HCT116 (cell line): ENCODE measurements at regions not wholly inside any gene's neighbourhood (a gene's known extent, or its start where the extent isn't known, plus 50 kb on each side); places are given as distances from the start of the nearest gene placed in this dataset.

Experiments
- ATAC-seq: fragments of 200-7000 bp; cut with Tn5 transposase; 2 replicates; pipeline ENCODE4 v1.9.1; 2020; ENCODE audit warnings: mild to moderate bottlenecking, moderate library complexity
- BruUV-seq: library from RNA; stranded (reverse); fragments of 400-500 nt; replicated peaks from 2 replicates; lab custom pipeline; 2021; lab: Mats Ljungman, UMichigan
- CTCF ChIA-PET: fragments of 300-600 bp; sonication (Branson Sonifier 250); formaldehyde crosslinking; loops from one replicate; lab custom pipeline; 2021; ENCODE audit warnings: antibody characterized with exemption; lab: Charles Lee
- POLR2A ChIA-PET: fragments of 300-600, 350-600 bp; sonication (Branson Sonifier 250); formaldehyde crosslinking; loops from one replicate; lab custom pipeline; 2021; ENCODE audit warnings: antibody characterized with exemption; lab: Charles Lee
- RAD21 ChIA-PET, 2 experiments: fragments of 300-600 bp; sonication (Branson Sonifier 250); formaldehyde crosslinking; loops; one replicate each; lab custom pipeline; 2023; ENCODE audit warnings: low total read pairs in 2 of 2; ENCODE audit not compliant: uncharacterized antibody in 2 of 2, unreplicated experiment in 2 of 2, low non-redundant PET in 1 of 2; lab: Charles Lee
- DNase-seq: peaks from one replicate; pipeline ENCODE4 v3.0.0-alpha.2; 2010; ENCODE audit warnings: low read depth, low spot score
- H2AFZ ChIP-seq: fragments of 200-600 bp; shearing (Covaris generic), sonication (generic); 2 replicates; pipeline ENCODE4 v1.6.1; 2017; ENCODE audit warnings: low read depth, mixed run types, mixed read lengths, antibody characterized with exemption, low read length; ENCODE audit not compliant: poor library complexity, severe bottlenecking
- H3K27ac ChIP-seq: 2 replicates; pipeline ENCODE4 v1.5.1; 2012; ENCODE audit warnings: low read depth, low read length
- H3K27me3 ChIP-seq: fragments of 200-600 bp; sonication (generic); 2 replicates; pipeline ENCODE4 v1.6.1; 2016; ENCODE audit warnings: mixed run types, low read length, mixed read lengths; ENCODE audit not compliant: insufficient read depth
- H3K36me3 ChIP-seq, 2 experiments: fragments of 200-500 bp in 1 of 2; fragments of 200-600 bp in 1 of 2; sonication (Bioruptor generic) in 1 of 2; sonication (generic) in 1 of 2; 2 replicates each; pipeline versions ENCODE4 v1.5.1 to v1.6.1; 2014 to 2016; ENCODE audit warnings: low read length in 2 of 2, inconsistent platforms in 1 of 2, mixed read lengths in 1 of 2, mixed run types in 1 of 2; ENCODE audit not compliant: insufficient read depth in 2 of 2, control insufficient read depth in 1 of 2
- H3K4me1 ChIP-seq, 2 experiments: fragments of 200-600 bp in 1 of 2; sonication (generic) in 1 of 2; 2 replicates each; pipeline versions ENCODE4 v1.5.1 to v1.6.1; 2012 to 2017; ENCODE audit warnings: low read length in 2 of 2, inconsistent platforms in 1 of 2, mild to moderate bottlenecking in 1 of 2, mixed read lengths in 1 of 2, mixed run types in 1 of 2, moderate library complexity in 1 of 2; ENCODE audit not compliant: insufficient read depth in 2 of 2, control insufficient read depth in 1 of 2
- H3K4me2 ChIP-seq: fragments of 200-600 bp; sonication (generic); 2 replicates; pipeline ENCODE4 v1.6.1; 2017; ENCODE audit warnings: mixed run types, low read length, mixed read lengths
- H3K4me3 ChIP-seq, 2 experiments: fragments of 200-600 bp in 1 of 2; sonication (generic) in 1 of 2; replicated peaks in 1 of 2; 2 replicates each; pipeline ENCODE4 v1.5.1; 2011 to 2016; ENCODE audit warnings: low read length in 2 of 2, control low read depth in 1 of 2, low read depth in 1 of 2, mild to moderate bottlenecking in 1 of 2, mixed read lengths in 1 of 2, mixed run types in 1 of 2
- H3K79me2 ChIP-seq: fragments of 200-600 bp; sonication (generic); 2 replicates; pipeline ENCODE4 v1.6.1; 2017; ENCODE audit warnings: mild to moderate bottlenecking, mixed run types, low read length, moderate library complexity, mixed read lengths; ENCODE audit not compliant: insufficient read depth
- H3K9ac ChIP-seq: fragments of 200-600 bp; sonication (generic); 2 replicates; pipeline ENCODE4 v1.6.1; 2016; ENCODE audit warnings: low read length, mixed read lengths
- H3K9me2 ChIP-seq: fragments of 200-600 bp; sonication (generic), shearing (Covaris generic); 2 replicates; pipeline ENCODE4 v1.6.1; 2017; ENCODE audit warnings: mixed run types, mild to moderate bottlenecking, moderate library complexity; ENCODE audit not compliant: insufficient read depth
- H3K9me3 ChIP-seq, 2 experiments: fragments of 200-500 bp in 1 of 2; fragments of 200-600 bp in 1 of 2; sonication (Bioruptor generic) in 1 of 2; sonication (generic) in 1 of 2; 2 replicates each; pipeline ENCODE4 v1.6.1; 2014 to 2017; ENCODE audit warnings: low read length in 2 of 2, mixed read lengths in 2 of 2, inconsistent platforms in 1 of 2, low read depth in 1 of 2, mild to moderate bottlenecking in 1 of 2, mixed run types in 1 of 2, moderate library complexity in 1 of 2; ENCODE audit not compliant: control insufficient read depth in 1 of 2, insufficient read depth in 1 of 2
- H4K20me1 ChIP-seq: fragments of 200-600 bp; sonication (generic), shearing (Covaris generic); 2 replicates; pipeline ENCODE4 v1.6.1; 2017; ENCODE audit warnings: mixed run types, mild to moderate bottlenecking, moderate library complexity; ENCODE audit not compliant: insufficient read depth
- CBX3 ChIP-seq: IDR thresholded peaks from 2 replicates; pipeline ENCODE4 v1.6.1; 2012; ENCODE audit warnings: low read depth
- CEBPB ChIP-seq: IDR thresholded peaks from 2 replicates; pipeline ENCODE4 v1.6.1; 2012; ENCODE audit warnings: low read depth
- EGR1 ChIP-seq: IDR thresholded peaks from 2 replicates; pipeline ENCODE4 v1.6.1; 2012; ENCODE audit warnings: low read depth
- ELF1 ChIP-seq: IDR thresholded peaks from 2 replicates; pipeline ENCODE4 v1.6.1; 2012; ENCODE audit warnings: low read depth, borderline replicate concordance
- EZH2 ChIP-seq: fragments of 200-600 bp; sonication (generic); IDR thresholded peaks from 2 replicates; pipeline ENCODE4 v1.6.1; 2017; ENCODE audit warnings: antibody characterized with exemption, mixed run types
- EZH2phosphoT487 ChIP-seq: fragments of 200-600 bp; IDR thresholded peaks from 2 replicates; pipeline ENCODE4 v1.6.1; 2018; ENCODE audit warnings: antibody characterized with exemption, borderline replicate concordance
- FOSL1 ChIP-seq: IDR thresholded peaks from 2 replicates; pipeline ENCODE4 v1.6.1; 2012; ENCODE audit warnings: low read depth
- JUND ChIP-seq: IDR thresholded peaks from 2 replicates; pipeline ENCODE4 v1.6.1; 2012
- POLR2A ChIP-seq: IDR thresholded peaks from 2 replicates; pipeline ENCODE4 v1.7.0; 2011; ENCODE audit warnings: borderline replicate concordance; ENCODE audit not compliant: insufficient read depth, insufficient read length; ENCODE audit errors: extremely low read depth
- POLR2AphosphoS5 ChIP-seq: IDR thresholded peaks from 2 replicates; pipeline ENCODE4 v1.6.1; 2011; ENCODE audit warnings: mild to moderate bottlenecking, low read depth, low read length, moderate library complexity
- RAD21 ChIP-seq: IDR thresholded peaks from 2 replicates; pipeline ENCODE4 v1.6.1; 2012; ENCODE audit warnings: low read depth, mild to moderate bottlenecking
- SP1 ChIP-seq: IDR thresholded peaks from 2 replicates; pipeline ENCODE4 v1.6.1; 2012; ENCODE audit warnings: low read depth
- TCF7L2 ChIP-seq: IDR thresholded peaks from 2 replicates; pipeline ENCODE4 v1.7.0; 2011; ENCODE audit warnings: borderline replicate concordance, inconsistent platforms; ENCODE audit not compliant: insufficient read depth, insufficient read length; ENCODE audit errors: extremely low read depth
- YY1 ChIP-seq: IDR thresholded peaks from 2 replicates; pipeline ENCODE4 v1.6.1; 2011; ENCODE audit warnings: low read length, low read depth, moderate library complexity, mild to moderate bottlenecking; ENCODE audit not compliant: insufficient replicate concordance; ENCODE audit errors: extremely low read depth
- ZNF274 ChIP-seq: fragments of 200-500 bp; sonication (Bioruptor generic); IDR thresholded peaks from 2 replicates; pipeline ENCODE4 v1.6.1; 2014; ENCODE audit warnings: mild to moderate bottlenecking, low read depth, low read length, inconsistent platforms
- intact Hi-C: fragments of 100-400 bp; cut with micrococcal nuclease; formaldehyde crosslinking; loops from 2 replicates; pipeline ENCODE4 v1.10.0; 2022
- TF ChIP-seq, protein P1 (sequence below): IDR thresholded peaks from 2 replicates; pipeline ENCODE4 v1.6.1; 2012
- TF ChIP-seq, protein P2 (sequence below), 3 experiments: fragments of 200-600 bp in 1 of 3; sonication (generic) in 1 of 3; IDR thresholded peaks in 2 of 3; conservative IDR thresholded peaks in 1 of 3; 2 replicates each; pipeline ENCODE4 v1.5.1; 2012 to 2017; ENCODE audit warnings: low read depth in 2 of 3, low read length in 2 of 3, antibody characterized with exemption in 1 of 3, borderline replicate concordance in 1 of 3, control low read depth in 1 of 3, mild to moderate bottlenecking in 1 of 3, mixed read lengths in 1 of 3, mixed run types in 1 of 3, moderate library complexity in 1 of 3; ENCODE audit not compliant: insufficient read depth in 1 of 3
- TF ChIP-seq, protein P3 (sequence below): IDR thresholded peaks from 2 replicates; pipeline ENCODE4 v1.6.1; 2012

DNA sequence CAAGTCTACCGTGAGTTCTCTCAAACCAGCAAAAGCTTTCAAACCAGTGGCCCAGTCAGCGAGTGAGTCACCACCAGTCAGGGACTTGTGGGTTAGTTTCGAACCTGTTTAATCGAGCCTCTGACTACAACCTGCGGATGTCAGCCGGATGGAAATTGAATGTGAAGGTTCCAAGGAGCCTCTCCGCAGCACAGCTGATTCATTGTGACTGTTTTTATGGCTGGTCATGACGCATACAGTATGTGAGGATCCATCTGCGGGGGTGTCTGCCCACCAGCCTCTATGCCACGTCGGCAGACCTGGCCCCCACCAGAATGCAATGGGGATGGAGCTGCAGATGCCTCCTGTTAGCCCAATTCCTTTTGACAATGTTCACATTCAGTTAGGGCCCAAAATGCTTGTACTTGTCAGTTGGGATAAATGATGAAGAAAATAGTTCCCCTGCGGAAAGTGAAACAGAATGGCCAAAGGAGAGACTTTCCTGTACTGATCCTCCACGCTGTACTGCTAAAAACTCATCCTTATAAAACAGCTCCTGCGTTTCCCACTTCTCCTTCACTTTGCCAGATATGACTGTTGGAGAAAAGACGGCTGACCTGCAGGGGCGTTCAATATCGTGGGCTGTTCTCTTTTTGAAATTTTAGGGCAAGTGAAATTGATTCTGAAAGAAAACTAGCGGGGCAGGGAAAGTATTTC, 206.6 kb downstream of the TFAP2B start:
- POLR2A ChIA-PET, result no interaction called here
- BruUV-seq, result no TSS peak

DNA sequence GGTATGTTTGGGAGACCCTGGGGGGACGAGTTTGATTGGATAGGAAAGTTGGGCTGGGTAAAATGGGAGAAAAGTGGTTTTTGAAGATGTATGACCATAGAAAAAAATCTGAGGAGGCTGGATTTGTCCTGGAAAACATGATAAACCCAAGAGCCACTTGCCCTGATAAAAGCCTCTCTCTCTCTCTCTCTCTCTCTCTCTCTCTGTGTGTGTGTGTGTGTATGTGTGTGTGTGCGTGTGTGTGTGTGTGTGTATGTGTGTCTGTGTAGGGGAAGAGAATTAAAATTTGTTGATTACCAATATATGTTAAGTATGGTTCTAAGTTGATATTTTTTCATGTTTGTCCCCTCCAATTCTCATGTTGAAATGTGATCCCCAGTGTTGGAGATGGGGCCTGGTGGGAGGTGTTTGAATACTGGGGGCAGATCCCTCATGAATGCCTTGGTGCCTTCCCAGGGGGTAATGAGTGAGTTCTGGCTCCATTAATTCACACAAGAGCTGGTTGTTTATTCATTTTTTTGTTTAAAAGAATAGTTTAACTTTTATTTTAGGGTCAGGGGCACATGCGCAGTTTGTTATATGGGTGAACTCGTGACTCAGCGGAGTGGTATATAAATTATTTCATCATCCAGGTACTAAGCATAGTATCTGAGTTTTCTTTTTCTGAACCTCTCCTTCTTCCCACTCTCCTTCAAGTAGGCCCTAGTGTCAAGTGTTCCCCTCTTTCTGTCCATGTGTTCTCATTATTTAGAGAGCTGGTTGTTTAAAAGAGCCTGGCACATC, 208.8 kb downstream of the TFAP2B start:
- Histone ChIP-seq H3K9me3 (peaks cover 8 to 9% of the 10 kb centered on the region in 2 experiments; a peak in 2 of 4 replicates), H3K9me2 (no peaks in the 10 kb centered on the region), H3K4me1 (no peaks in the 10 kb centered on the region), H3K4me2 (no peak overlapping the region), H3K4me3 (no peak overlapping the region), H3K27me3 (no peaks in the 10 kb centered on the region), H3K36me3 (no peaks in the 10 kb centered on the region), H2AFZ (no peak overlapping the region), H4K20me1 (no peaks in the 10 kb centered on the region), H3K27ac (no peak overlapping the region), H3K9ac (no peak overlapping the region), H3K79me2 (no peaks in the 10 kb centered on the region)
- ChIA-PET CTCF (no interaction called here), RAD21 (no interaction called here), POLR2A (no interaction called here)
- no TSS peak for BruUV-seq
- DNase-seq (no peak), ATAC-seq (no peak)
- intact Hi-C loops, result no loop called here
- TF ChIP-seq ZNF274 (no peak), EZH2 (no peak), EZH2phosphoT487 (no peak), YY1 (no peak), POLR2A (no peak), ELF1 (no peak), JUND (no peak), RAD21 (no peak), FOSL1 (no peak), SP1 (no peak), CEBPB (no peak)
- TF ChIP-seq, protein P1, sequence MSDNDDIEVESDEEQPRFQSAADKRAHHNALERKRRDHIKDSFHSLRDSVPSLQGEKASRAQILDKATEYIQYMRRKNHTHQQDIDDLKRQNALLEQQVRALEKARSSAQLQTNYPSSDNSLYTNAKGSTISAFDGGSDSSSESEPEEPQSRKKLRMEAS, result no peak
- TF ChIP-seq, protein P2, sequence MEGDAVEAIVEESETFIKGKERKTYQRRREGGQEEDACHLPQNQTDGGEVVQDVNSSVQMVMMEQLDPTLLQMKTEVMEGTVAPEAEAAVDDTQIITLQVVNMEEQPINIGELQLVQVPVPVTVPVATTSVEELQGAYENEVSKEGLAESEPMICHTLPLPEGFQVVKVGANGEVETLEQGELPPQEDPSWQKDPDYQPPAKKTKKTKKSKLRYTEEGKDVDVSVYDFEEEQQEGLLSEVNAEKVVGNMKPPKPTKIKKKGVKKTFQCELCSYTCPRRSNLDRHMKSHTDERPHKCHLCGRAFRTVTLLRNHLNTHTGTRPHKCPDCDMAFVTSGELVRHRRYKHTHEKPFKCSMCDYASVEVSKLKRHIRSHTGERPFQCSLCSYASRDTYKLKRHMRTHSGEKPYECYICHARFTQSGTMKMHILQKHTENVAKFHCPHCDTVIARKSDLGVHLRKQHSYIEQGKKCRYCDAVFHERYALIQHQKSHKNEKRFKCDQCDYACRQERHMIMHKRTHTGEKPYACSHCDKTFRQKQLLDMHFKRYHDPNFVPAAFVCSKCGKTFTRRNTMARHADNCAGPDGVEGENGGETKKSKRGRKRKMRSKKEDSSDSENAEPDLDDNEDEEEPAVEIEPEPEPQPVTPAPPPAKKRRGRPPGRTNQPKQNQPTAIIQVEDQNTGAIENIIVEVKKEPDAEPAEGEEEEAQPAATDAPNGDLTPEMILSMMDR (IDR thresholded peaks at IDR 0.05 in 2 of 3, conservative IDR thresholded peaks at IDR 0.05 in 1 of 3; ENCODE audit: borderline replicate concordance in 1 of 3, insufficient read depth in 1 of 3, low read depth in 2 of 3, low read length in 2 of 3), result no peak

More for the DNA sequence above, 206.6 kb downstream of the TFAP2B start:
- no peak for DNase-seq
- Histone ChIP-seq H4K20me1 (no peaks in the 10 kb centered on the region), H3K9me2 (no peaks in the 10 kb centered on the region), H3K4me2 (no peak overlapping the region), H3K79me2 (no peaks in the 10 kb centered on the region), H3K36me3 (no peaks in the 10 kb centered on the region), H3K4me1 (no peaks in the 10 kb centered on the region), H3K27ac (no peak overlapping the region), H3K4me3 (no peak overlapping the region), H3K9ac (no peak overlapping the region), H3K27me3 (no peaks in the 10 kb centered on the region), H3K9me3 (peaks cover 9 to 13% of the 10 kb centered on the region in 2 experiments; a peak in 2 of 4 replicates), H2AFZ (no peak overlapping the region)
- intact Hi-C loops, result no loop called here
- ChIA-PET RAD21 (no interaction called here), CTCF (no interaction called here)
- no peak for TF ChIP-seq EGR1
- no peak for TF ChIP-seq YY1
- TF ChIP-seq RAD21, result no peak
- TF ChIP-seq SP1, result no peak
- no peak for TF ChIP-seq TCF7L2
- no peak for TF ChIP-seq ZNF274
- TF ChIP-seq POLR2AphosphoS5, result no peak
- TF ChIP-seq CBX3, result no peak
- TF ChIP-seq, protein P3, sequence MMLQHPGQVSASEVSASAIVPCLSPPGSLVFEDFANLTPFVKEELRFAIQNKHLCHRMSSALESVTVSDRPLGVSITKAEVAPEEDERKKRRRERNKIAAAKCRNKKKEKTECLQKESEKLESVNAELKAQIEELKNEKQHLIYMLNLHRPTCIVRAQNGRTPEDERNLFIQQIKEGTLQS, result no peak
- no peak for ATAC-seq
